Large intestine (tissue), 3 donors: ENCODE measurements at regions not wholly inside any gene's neighbourhood (a gene's known extent, or its start where the extent isn't known, plus 50 kb on each side); places are given as distances from the start of the nearest gene placed in this dataset.

Experiments
- DNase-seq, 2 donors: peaks; one replicate each; pipeline versions ENCODE4 v3.0.0 to v3.0.0-alpha.2; 2013
- H3K27ac ChIP-seq: one replicate; pipeline ENCODE4 v1.5.1; 2013; ENCODE audit warnings: low read length
- H3K27me3 ChIP-seq: 2 replicates; pipeline ENCODE4 v1.6.1; 2013; ENCODE audit warnings: low read length; ENCODE audit not compliant: control insufficient read depth, insufficient read depth
- H3K36me3 ChIP-seq: 2 replicates; pipeline ENCODE4 v1.6.1; 2013; ENCODE audit warnings: low read length; ENCODE audit not compliant: control insufficient read depth, insufficient read depth
- H3K4me1 ChIP-seq: one replicate; pipeline ENCODE4 v1.6.1; 2013; ENCODE audit warnings: low read length; ENCODE audit not compliant: control insufficient read depth, insufficient read depth
- H3K4me3 ChIP-seq: one replicate; pipeline ENCODE4 v1.5.1; 2013; ENCODE audit warnings: low read length
- H3K9me3 ChIP-seq: one replicate; pipeline ENCODE4 v1.6.1; 2013; ENCODE audit warnings: mild to moderate bottlenecking, low read depth, low read length, moderate library complexity; ENCODE audit not compliant: control insufficient read depth
- WGBS: methylation state at CpG from one replicate; pipeline ENCODE4 v1.1.5; 2013; ENCODE audit warnings: low lambda C conversion rate; ENCODE audit not compliant: insufficient coverage; 5-methylcytosine and 5-hydroxymethylcytosine counted together

- no peaks in the 10 kb centered on the region for H3K9me3 ChIP-seq
- no peaks in the 10 kb centered on the region for H3K36me3 ChIP-seq
- H3K27me3 ChIP-seq = no peaks in the 10 kb centered on the region
- H3K4me1 ChIP-seq = no peaks in the 10 kb centered on the region
- DNase-seq = no peak
- no CpG with 5 or more reads among the region's 3 CpGs for WGBS
- no peak overlapping the region for H3K4me3 ChIP-seq
- H3K27ac ChIP-seq = no peak overlapping the region
Observed at GRCh38 chr16:35868630-35869029, 2409.2 kb downstream of the TP53TG3F start.

GRCh38 chr16:35873472-35873871 lies 2414.1 kb downstream of the TP53TG3F start:
- no peaks in the 10 kb centered on the region for H3K9me3 ChIP-seq
- no peaks in the 10 kb centered on the region for H3K4me1 ChIP-seq
- DNase-seq = no peak
- H3K36me3 ChIP-seq = no peaks in the 10 kb centered on the region
- 80% methylated on average over 2 of the region's 4 CpGs for WGBS
- H3K4me3 ChIP-seq = no peak overlapping the region
- no peak overlapping the region for H3K27ac ChIP-seq
- no peaks in the 10 kb centered on the region for H3K27me3 ChIP-seq

DNA sequence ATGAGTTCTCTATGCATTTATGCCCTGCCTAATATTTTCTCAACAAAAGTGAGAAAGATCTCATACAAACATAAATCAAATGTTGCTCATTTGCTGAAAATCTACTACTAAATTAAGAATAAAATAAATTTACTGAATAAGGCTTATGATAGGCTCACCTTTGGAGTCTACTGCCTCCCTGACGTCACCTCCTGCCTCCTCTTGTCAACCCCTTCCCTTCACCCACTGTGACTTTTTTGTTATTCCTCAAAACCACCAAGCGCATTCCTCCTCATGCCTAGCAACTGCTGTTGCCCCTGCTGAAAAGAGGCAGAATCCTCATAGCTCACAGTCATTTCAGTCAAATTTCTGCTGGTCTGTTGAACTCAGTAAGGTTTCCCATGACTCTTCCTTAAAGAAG lies 2422.2 kb downstream of the TP53TG3F start:
- no peaks in the 10 kb centered on the region for H3K36me3 ChIP-seq
- 60% methylated on average over 1 of the region's 2 CpGs for WGBS
- no peak for DNase-seq
- H3K27me3 ChIP-seq = no peaks in the 10 kb centered on the region
- no peak overlapping the region for H3K4me3 ChIP-seq
- no peaks in the 10 kb centered on the region for H3K9me3 ChIP-seq
- H3K27ac ChIP-seq = no peak overlapping the region
- H3K4me1 ChIP-seq = no peaks in the 10 kb centered on the region

GRCh38 chr16:35906440-35906839 lies 2447.0 kb downstream of the TP53TG3F start:
- H3K9me3 ChIP-seq = peaks cover 3% of the 10 kb centered on the region
- no peaks in the 10 kb centered on the region for H3K4me1 ChIP-seq
- no peaks in the 10 kb centered on the region for H3K36me3 ChIP-seq
- no peak overlapping the region for H3K27ac ChIP-seq
- no peak for DNase-seq
- H3K4me3 ChIP-seq = no peak overlapping the region
- 80% methylated on average over 1 of the region's 1 CpG for WGBS
- no peaks in the 10 kb centered on the region for H3K27me3 ChIP-seq

GRCh38 chr16:35908152-35908551 lies 2448.7 kb downstream of the TP53TG3F start:
- Histone ChIP-seq H3K36me3 (no peaks in the 10 kb centered on the region), H3K27ac (no peak overlapping the region), H3K27me3 (no peaks in the 10 kb centered on the region), H3K9me3 (peaks cover 3% of the 10 kb centered on the region), H3K4me3 (no peak overlapping the region), H3K4me1 (no peaks in the 10 kb centered on the region)
- no peak for DNase-seq
- WGBS = no CpG with 5 or more reads among the region's 7 CpGs

GRCh38 chr16:35908942-35909341 lies 2449.5 kb downstream of the TP53TG3F start:
- H3K27me3 ChIP-seq = no peaks in the 10 kb centered on the region
- WGBS = 86% methylated on average over 1 of the region's 2 CpGs

DNA sequence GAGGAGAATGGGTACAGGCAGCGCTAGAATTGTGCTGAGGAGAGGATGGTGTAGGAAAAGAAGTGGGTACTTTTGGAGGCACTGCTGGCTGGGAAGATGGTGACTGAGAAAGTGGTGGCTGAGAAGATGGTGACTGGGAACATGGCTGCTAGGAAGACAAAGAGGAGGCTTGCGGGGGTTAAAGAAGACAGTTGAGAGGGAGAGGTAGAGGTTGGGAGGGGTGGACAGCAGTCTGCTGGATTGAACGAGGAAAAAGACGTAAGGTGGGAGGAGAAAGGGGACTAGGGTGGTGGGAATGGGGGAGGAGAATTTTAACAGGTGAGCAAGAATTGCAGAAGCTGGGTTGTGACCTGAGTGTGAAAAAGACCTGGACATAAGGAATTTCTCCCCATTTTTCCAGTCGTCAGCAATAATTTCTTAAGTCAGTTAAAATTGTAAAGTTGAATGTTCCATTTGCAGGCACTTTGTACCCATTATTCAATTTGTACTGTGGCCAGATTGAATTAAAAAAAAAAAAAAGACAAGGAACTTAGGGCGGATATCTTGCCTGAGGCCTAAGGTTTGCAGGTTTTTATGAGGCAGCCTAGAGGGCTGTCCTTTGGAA lies 2450.0 kb downstream of the TP53TG3F start:
- Histone ChIP-seq H3K9me3 (peaks cover 3% of the 10 kb centered on the region), H3K36me3 (no peaks in the 10 kb centered on the region)
- 82% methylated on average over 4 of the region's 6 CpGs for WGBS

More at GRCh38 chr16:35908942-35909341, 2449.5 kb downstream of the TP53TG3F start:
- Histone ChIP-seq H3K9me3 (peaks cover 3% of the 10 kb centered on the region), H3K36me3 (no peaks in the 10 kb centered on the region), H3K27ac (no peak overlapping the region), H3K4me1 (no peaks in the 10 kb centered on the region), H3K4me3 (no peak overlapping the region)
- DNase-seq = no peak

DNA sequence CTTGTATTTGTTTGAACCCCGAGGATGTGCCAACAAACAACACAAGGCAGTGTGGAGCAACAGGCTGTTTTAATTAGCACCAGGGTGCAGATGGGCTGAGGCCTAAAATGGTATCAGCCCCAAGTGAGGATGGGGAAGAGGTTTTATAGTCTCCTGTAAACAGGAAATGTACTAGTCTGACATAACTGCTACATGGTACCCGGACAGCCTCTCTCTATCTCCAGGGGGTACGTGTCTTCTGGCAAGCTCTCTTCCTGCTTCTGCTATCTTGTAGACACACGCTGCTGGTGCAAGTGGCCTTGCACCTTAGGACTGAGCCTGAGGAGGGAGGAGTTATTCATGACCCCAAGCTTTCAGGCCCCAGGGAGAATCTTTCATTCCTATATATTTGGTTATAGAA lies 2451.0 kb downstream of the TP53TG3F start:
- H3K4me1 ChIP-seq = no peaks in the 10 kb centered on the region
- H3K36me3 ChIP-seq = no peaks in the 10 kb centered on the region
- no CpG with 5 or more reads among the region's 4 CpGs for WGBS
- DNase-seq = no peak
- H3K4me3 ChIP-seq = no peak overlapping the region
- H3K9me3 ChIP-seq = peaks cover 3% of the 10 kb centered on the region
- no peaks in the 10 kb centered on the region for H3K27me3 ChIP-seq
- H3K27ac ChIP-seq = no peak overlapping the region

More for the DNA sequence above, 2450.0 kb downstream of the TP53TG3F start:
- no peak overlapping the region for H3K4me3 ChIP-seq
- no peak overlapping the region for H3K27ac ChIP-seq
- H3K4me1 ChIP-seq = no peaks in the 10 kb centered on the region
- DNase-seq = no peak
- H3K27me3 ChIP-seq = no peaks in the 10 kb centered on the region

DNA sequence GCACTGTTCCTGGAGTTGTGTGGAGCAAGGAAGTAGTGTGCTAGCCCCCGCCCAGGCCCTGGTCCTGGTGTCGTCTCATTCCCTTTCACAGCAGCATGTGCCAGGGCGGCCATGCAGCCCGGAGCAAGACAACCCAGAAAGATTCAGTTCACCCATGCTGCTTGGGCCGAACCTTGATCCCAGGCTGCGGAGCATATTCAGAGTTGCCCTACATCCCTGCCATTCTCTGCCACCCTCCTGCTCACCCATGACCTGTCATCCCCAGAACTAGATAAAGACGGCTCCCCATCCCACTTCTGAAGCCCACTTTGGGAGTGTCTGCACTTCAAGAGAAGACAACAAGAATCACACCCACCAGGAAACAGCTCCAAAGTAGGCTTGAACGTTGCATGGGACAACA lies 2452.5 kb downstream of the TP53TG3F start:
- H3K4me3 ChIP-seq = no peak overlapping the region
- H3K27ac ChIP-seq = no peak overlapping the region
- no peaks in the 10 kb centered on the region for H3K36me3 ChIP-seq
- H3K4me1 ChIP-seq = no peaks in the 10 kb centered on the region
- no CpG with 5 or more reads among the region's 8 CpGs for WGBS
- H3K9me3 ChIP-seq = peaks cover 3% of the 10 kb centered on the region
- H3K27me3 ChIP-seq = no peaks in the 10 kb centered on the region
- DNase-seq = peak in 1 of 2 donors; percentile 3

- WGBS = 62% methylated on average over 3 of the region's 3 CpGs
- Histone ChIP-seq H3K36me3 (no peaks in the 10 kb centered on the region), H3K4me3 (no peak overlapping the region), H3K9me3 (no peaks in the 10 kb centered on the region), H3K27me3 (no peaks in the 10 kb centered on the region), H3K27ac (no peak overlapping the region), H3K4me1 (no peaks in the 10 kb centered on the region)
- DNase-seq = no peak
Observed at GRCh38 chr16:35931722-35932121, 2472.3 kb downstream of the TP53TG3F start.
